ENCODE measurements at regions not wholly inside any gene's neighbourhood (a gene's known extent, or its start where the extent isn't known, plus 50 kb on each side); places are given as distances from the start of the nearest gene placed in this dataset.
"Not testable (repeated sequence)": the region's sequence is repeated elsewhere in the genome, so short reads cannot be mapped to it uniquely, and the experiment has no call there.

DNA sequence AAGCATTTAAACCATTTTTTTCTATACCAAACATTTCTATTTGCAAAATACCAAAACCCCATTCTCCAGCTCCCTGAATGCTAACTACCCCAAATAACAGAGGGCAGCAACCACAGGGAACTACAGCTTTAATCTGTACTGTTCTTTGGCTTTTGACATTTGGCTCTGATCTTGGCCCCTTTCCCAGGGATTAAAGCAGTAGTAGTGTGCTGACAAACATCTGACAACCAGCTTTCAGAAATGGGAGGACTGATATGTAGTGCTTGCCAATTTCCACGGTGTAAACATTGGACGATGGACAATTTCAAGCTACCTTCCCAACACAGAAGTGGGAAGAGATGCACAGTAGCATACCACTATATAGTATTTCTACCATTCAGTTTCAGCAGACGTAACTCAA is 88.4 kb upstream of the TEAD1 start:
- Histone ChIP-seq H3K4me3 (ENCODE audit: low read depth, low read length) (no peak overlapping the region), H3K27ac (ENCODE audit: insufficient read depth, low read length, poor library complexity, severe bottlenecking) (no peak overlapping the region), H3K9me3 (ENCODE audit: control insufficient read depth in 2 of 2, low read length in 2 of 2) (no peaks in the 10 kb centered on the region), H3K4me1 (ENCODE audit: control insufficient read depth, insufficient read depth, low read length, poor library complexity, severe bottlenecking) (peaks cover 3% of the 10 kb centered on the region), H3K27me3 (ENCODE audit: control insufficient read depth, insufficient read depth, low read length) (peaks cover 6% of the 10 kb centered on the region), H3K36me3 (ENCODE audit: control insufficient read depth, insufficient read depth, low read length) (no peaks in the 10 kb centered on the region)
- Mint-ChIP-seq H3K27ac (no peak overlapping the region), H3K36me3 (no peaks in the 10 kb centered on the region), H3K27me3 (peaks cover 7% of the 10 kb centered on the region), H3K4me1 (peaks cover 0 to 9% (median 1%) of the 10 kb centered on the region in 4 donors), H3K9me3 (no peaks in the 10 kb centered on the region), H3K4me3 (no peak overlapping the region)
- DNase-seq (no peak), ATAC-seq (ENCODE audit: low read depth in 2 of 2) (no peak)

DNA sequence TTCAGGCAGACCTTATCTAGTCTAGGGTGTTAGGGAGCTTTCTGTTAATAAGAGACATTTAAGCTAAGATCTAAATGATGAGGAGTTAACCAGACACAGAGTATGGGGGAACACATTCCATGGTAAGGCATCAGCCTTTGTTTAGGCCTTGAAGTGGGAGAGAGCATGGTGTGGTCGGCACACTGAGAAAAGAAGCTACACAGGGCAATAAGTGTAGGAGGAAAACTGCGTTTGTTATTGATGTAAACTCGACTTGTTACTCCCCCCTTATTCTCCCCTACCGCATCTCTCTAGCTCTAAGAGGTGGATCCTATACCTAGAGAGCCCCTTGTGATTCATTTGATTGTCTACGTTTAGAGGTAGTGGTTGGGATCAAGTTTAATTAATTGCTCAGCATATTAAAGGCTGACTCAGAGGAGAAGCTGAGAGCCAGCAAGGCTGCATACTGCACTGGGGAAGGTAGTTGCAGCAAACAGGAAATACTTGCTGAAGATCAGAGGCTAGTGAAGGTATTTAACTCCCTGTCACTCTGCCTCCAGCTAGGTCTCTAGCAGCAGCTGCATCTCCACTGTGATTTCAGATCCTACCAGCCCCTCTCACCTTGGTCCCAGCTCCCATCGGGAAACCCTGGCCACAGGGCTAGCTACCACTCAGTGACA is 86.8 kb upstream of the TEAD1 start:
- no peaks in the 10 kb centered on the region for H3K9me3 Mint-ChIP-seq
- Histone ChIP-seq H3K4me1 (ENCODE audit: control insufficient read depth, insufficient read depth, low read length, poor library complexity, severe bottlenecking) (peaks cover 3% of the 10 kb centered on the region), H3K27me3 (ENCODE audit: control insufficient read depth, insufficient read depth, low read length) (peaks cover 9% of the 10 kb centered on the region), H3K9me3 (ENCODE audit: control insufficient read depth in 2 of 2, low read length in 2 of 2) (no peaks in the 10 kb centered on the region), H3K27ac (ENCODE audit: insufficient read depth, low read length, poor library complexity, severe bottlenecking) (no peak overlapping the region), H3K36me3 (ENCODE audit: control insufficient read depth, insufficient read depth, low read length) (no peaks in the 10 kb centered on the region), H3K4me3 (ENCODE audit: low read depth, low read length) (no peak overlapping the region)
- peaks cover 2% of the 10 kb centered on the region for H3K27me3 Mint-ChIP-seq
- peaks cover 0 to 9% (median 1%) of the 10 kb centered on the region in 4 donors for H3K4me1 Mint-ChIP-seq
- H3K4me3 Mint-ChIP-seq: no peak overlapping the region
- peak overlapping the region in 1 of 3 donors; percentile 17 for H3K27ac Mint-ChIP-seq
- DNase-seq: peak in 1 of 3 donors; percentile 4
- peak; percentile 37 to 52 for ATAC-seq (ENCODE audit: low read depth in 2 of 2)
- no peaks in the 10 kb centered on the region for H3K36me3 Mint-ChIP-seq

DNA sequence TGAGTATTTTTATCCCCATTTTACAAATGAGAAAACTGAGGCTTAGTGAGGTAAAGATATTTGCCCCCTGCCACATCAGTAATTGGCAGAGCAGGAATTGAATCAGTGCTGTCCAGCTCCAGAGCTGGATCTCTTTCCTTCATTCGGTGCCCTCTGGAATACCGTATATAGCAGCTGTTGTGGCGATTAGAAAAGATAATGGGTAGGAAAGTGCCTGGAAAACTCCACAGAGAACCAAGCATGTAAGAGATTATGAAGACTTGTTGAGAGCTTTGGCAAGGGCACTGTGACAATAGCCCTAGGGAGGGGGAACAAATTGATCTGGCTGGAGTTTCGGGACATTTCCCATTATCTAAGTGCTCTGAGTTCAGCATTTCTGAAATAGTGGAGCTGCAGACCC is 82.5 kb upstream of the TEAD1 start:
- Mint-ChIP-seq H3K9me3 (peaks cover 0 to 6% (median 0%) of the 10 kb centered on the region in 7 donors), H3K4me3 (no peak overlapping the region), H3K27ac (no peak overlapping the region), H3K4me1 (peaks cover 0 to 9% (median 1%) of the 10 kb centered on the region in 4 donors), H3K36me3 (no peaks in the 10 kb centered on the region), H3K27me3 (peaks cover 4% of the 10 kb centered on the region)
- no peak for DNase-seq
- Histone ChIP-seq H3K27me3 (ENCODE audit: control insufficient read depth, insufficient read depth, low read length) (peaks cover 9% of the 10 kb centered on the region), H3K9me3 (ENCODE audit: control insufficient read depth in 2 of 2, low read length in 2 of 2) (no peaks in the 10 kb centered on the region), H3K27ac (ENCODE audit: insufficient read depth, low read length, poor library complexity, severe bottlenecking) (no peak overlapping the region), H3K4me1 (ENCODE audit: control insufficient read depth, insufficient read depth, low read length, poor library complexity, severe bottlenecking) (peaks cover 3% of the 10 kb centered on the region), H3K4me3 (ENCODE audit: low read depth, low read length) (no peak overlapping the region), H3K36me3 (ENCODE audit: control insufficient read depth, insufficient read depth, low read length) (no peaks in the 10 kb centered on the region)
- ATAC-seq (ENCODE audit: low read depth in 2 of 2): no peak

DNA sequence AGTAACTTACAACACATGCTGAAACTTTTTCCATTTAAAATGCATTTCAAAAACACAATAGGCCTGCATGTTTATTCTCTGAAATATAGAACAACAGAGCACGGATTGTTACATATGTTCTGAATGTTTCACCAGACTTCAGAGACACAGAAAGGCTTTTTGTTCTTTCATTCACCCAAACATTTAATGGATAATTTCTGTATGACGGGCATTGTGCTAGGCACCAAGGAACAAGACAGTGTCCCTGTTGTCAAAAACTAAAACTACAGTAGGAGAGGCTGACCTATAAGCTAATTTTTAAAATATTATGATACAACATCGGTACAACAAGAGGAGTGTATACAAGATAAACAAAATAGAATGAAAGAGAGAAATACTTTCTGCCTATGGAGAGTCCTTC is 81.9 kb upstream of the TEAD1 start:
- H3K4me3 ChIP-seq (ENCODE audit: low read depth, low read length): no peak overlapping the region
- no peak overlapping the region for H3K27ac ChIP-seq (ENCODE audit: insufficient read depth, low read length, poor library complexity, severe bottlenecking)
- ATAC-seq (ENCODE audit: low read depth in 2 of 2) (no peak), DNase-seq (no peak)
- peaks cover 0 to 9% (median 0%) of the 10 kb centered on the region in 7 donors for H3K9me3 Mint-ChIP-seq
- H3K36me3 Mint-ChIP-seq: no peaks in the 10 kb centered on the region
- no peaks in the 10 kb centered on the region for H3K9me3 ChIP-seq (ENCODE audit: control insufficient read depth in 2 of 2, low read length in 2 of 2)
- peaks cover 9% of the 10 kb centered on the region for H3K27me3 ChIP-seq (ENCODE audit: control insufficient read depth, insufficient read depth, low read length)
- peaks cover 3% of the 10 kb centered on the region for H3K4me1 ChIP-seq (ENCODE audit: control insufficient read depth, insufficient read depth, low read length, poor library complexity, severe bottlenecking)
- no peak overlapping the region for H3K4me3 Mint-ChIP-seq
- H3K36me3 ChIP-seq (ENCODE audit: control insufficient read depth, insufficient read depth, low read length): no peaks in the 10 kb centered on the region
- H3K27me3 Mint-ChIP-seq: peaks cover 4% of the 10 kb centered on the region
- H3K4me1 Mint-ChIP-seq: peaks cover 0 to 5% (median 0%) of the 10 kb centered on the region in 4 donors
- no peak overlapping the region for H3K27ac Mint-ChIP-seq

DNA sequence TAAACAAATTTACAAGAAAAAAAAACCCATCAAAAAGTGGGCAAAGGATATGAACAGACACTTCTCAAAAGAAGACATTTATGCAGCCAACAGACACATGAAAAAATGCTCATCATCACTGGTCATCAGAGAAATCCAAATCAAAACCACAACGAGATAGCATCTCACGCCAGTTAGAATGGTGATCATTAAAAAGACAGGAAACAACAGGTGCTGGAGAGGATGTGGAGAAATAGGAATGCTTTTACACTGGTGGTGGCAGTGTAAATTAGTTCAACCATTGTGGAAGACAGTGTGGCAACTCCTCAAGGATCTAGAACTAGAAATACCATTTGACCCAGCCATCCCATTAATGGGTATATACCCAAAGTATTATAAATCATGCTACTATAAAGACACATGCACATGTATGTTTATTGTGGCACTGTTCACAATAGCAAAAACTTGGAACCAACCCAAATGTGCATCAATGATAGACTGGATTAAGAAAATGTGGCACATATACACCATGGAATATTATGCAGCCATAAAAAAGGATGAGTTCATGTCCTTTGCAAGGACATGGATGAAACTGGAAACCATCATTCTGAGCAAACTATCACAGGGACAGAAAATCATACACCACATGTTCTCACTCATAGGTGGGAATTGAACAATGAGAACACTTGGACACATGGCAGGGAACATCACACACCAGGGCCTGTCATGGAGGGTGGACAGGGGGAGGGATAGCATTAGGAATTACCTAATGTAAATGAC is 79.0 kb upstream of the TEAD1 start:
- not testable (repeated sequence) for H3K27ac ChIP-seq (ENCODE audit: insufficient read depth, low read length, poor library complexity, severe bottlenecking); H3K4me3 Mint-ChIP-seq; H3K36me3 ChIP-seq (ENCODE audit: control insufficient read depth, insufficient read depth, low read length); H3K27ac Mint-ChIP-seq; H3K36me3 Mint-ChIP-seq; H3K27me3 ChIP-seq (ENCODE audit: control insufficient read depth, insufficient read depth, low read length); H3K9me3 ChIP-seq (ENCODE audit: control insufficient read depth in 2 of 2, low read length in 2 of 2); H3K9me3 Mint-ChIP-seq; H3K4me1 ChIP-seq (ENCODE audit: control insufficient read depth, insufficient read depth, low read length, poor library complexity, severe bottlenecking); ATAC-seq (ENCODE audit: low read depth in 2 of 2); H3K4me3 ChIP-seq (ENCODE audit: low read depth, low read length); DNase-seq
- Mint-ChIP-seq H3K4me1 (peaks cover 9 to 20% (median 11%) of the 10 kb centered on the region in 4 donors), H3K27me3 (peaks cover 14% of the 10 kb centered on the region)

DNA sequence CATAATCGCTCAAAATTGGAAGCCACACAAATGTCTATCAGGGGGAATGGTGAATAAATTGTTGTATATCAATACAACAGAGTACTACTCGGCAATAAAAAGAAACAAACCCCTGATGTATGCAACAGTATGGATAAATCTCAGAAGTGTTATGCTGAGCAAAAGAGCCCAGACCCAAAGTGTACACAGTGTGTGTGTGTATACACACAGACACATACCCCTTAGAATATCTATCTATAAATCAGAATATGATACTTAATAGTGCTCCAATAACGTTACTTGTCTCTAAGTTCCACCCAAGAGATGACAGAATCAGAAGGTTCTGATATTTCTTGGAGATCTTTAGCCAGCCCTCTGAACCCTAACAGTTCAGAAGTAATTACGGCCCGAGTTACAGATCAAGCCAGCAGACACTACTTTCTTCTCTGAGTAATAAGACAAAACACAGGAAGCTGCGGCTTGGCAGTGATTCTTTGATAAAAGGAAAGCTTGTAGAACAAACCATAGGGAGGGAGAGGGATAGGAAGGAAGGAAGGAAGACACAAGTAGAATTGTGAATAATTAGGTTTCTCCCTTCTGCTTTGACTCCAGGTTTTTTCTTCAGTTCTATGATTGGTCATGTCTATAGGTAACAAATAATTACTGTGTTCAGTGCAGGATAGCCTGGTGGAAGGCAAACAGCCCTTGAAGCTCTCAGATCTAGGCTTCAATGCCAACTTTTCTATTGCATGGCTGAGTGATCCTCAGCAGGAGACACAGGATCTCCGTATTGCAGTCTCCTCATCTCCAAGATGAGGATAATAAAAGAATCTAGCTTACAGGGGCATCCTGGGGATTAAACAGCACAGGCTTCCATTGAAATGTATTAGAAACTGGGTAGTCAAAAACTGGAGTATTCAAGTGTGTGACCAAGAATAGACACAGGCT is 75.6 kb upstream of the TEAD1 start:
- no peaks in the 10 kb centered on the region for H3K9me3 ChIP-seq (ENCODE audit: control insufficient read depth in 2 of 2, low read length in 2 of 2)
- Mint-ChIP-seq H3K9me3 (peaks cover 0 to 9% (median 0%) of the 10 kb centered on the region in 7 donors), H3K27ac (peak overlapping the region in 1 of 3 donors; percentile 3), H3K4me3 (peak overlapping the region in 1 of 4 donors; percentile 18), H3K4me1 (peaks cover 10 to 20% (median 13%) of the 10 kb centered on the region in 4 donors), H3K36me3 (no peaks in the 10 kb centered on the region), H3K27me3 (peaks cover 14% of the 10 kb centered on the region)
- no peak overlapping the region for H3K27ac ChIP-seq (ENCODE audit: insufficient read depth, low read length, poor library complexity, severe bottlenecking)
- ATAC-seq (ENCODE audit: low read depth in 2 of 2) (peak in 1 of 2 donors; percentile 37), DNase-seq (peak in 1 of 3 donors; percentile 29)
- H3K36me3 ChIP-seq (ENCODE audit: control insufficient read depth, insufficient read depth, low read length): no peaks in the 10 kb centered on the region
- H3K27me3 ChIP-seq (ENCODE audit: control insufficient read depth, insufficient read depth, low read length): peaks cover 2% of the 10 kb centered on the region
- no peak overlapping the region for H3K4me3 ChIP-seq (ENCODE audit: low read depth, low read length)
- no peaks in the 10 kb centered on the region for H3K4me1 ChIP-seq (ENCODE audit: control insufficient read depth, insufficient read depth, low read length, poor library complexity, severe bottlenecking)

DNA sequence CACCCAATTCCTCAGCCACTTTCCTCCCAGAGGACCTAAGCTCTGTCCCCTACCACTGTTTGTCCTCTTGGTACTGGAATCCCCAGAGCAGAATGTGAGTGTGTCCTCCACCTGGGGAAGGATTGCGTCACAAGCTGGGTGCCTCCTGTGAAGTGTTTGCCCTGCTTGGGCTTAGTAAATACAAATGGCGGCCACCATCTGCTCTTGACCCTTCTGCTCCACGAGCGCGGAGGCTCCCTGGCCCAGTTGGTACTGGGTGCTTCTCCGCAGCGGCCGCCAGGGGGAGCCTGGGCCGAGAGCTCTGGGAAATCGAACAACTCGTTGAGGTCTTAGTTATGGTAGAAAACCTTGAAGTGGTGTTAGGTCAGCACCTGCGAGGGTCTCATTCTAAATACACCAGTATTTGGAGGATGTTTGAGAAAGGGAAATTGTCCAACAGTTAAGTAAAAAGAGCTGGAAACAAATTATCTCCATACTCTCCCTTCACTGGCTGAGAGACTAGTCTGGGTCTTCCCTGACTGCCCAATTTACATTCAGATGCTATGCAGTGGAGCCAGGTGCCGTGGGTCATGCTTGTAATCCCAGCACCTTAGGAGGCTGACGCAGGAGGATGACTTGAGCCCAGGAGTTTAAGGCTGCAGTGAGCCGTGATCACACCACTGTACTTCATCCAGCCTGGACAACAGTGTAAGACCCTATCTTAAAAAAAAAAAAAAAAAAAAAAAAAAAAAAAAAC is 74.6 kb upstream of the TEAD1 start:
- H3K9me3 Mint-ChIP-seq: peaks cover 0 to 9% (median 0%) of the 10 kb centered on the region in 7 donors
- H3K4me1 ChIP-seq (ENCODE audit: control insufficient read depth, insufficient read depth, low read length, poor library complexity, severe bottlenecking): no peaks in the 10 kb centered on the region
- H3K4me1 Mint-ChIP-seq: peaks cover 10 to 20% (median 13%) of the 10 kb centered on the region in 4 donors
- DNase-seq (peak in 2 of 3 donors; percentile 19 to 32), ATAC-seq (ENCODE audit: low read depth in 2 of 2) (no peak)
- peaks cover 2% of the 10 kb centered on the region for H3K27me3 ChIP-seq (ENCODE audit: control insufficient read depth, insufficient read depth, low read length)
- H3K27ac ChIP-seq (ENCODE audit: insufficient read depth, low read length, poor library complexity, severe bottlenecking): no peak overlapping the region
- H3K27me3 Mint-ChIP-seq: peaks cover 18% of the 10 kb centered on the region
- no peaks in the 10 kb centered on the region for H3K36me3 ChIP-seq (ENCODE audit: control insufficient read depth, insufficient read depth, low read length)
- no peak overlapping the region for H3K4me3 Mint-ChIP-seq
- no peak overlapping the region for H3K4me3 ChIP-seq (ENCODE audit: low read depth, low read length)
- no peaks in the 10 kb centered on the region for H3K9me3 ChIP-seq (ENCODE audit: control insufficient read depth in 2 of 2, low read length in 2 of 2)
- H3K36me3 Mint-ChIP-seq: no peaks in the 10 kb centered on the region
- H3K27ac Mint-ChIP-seq: no peak overlapping the region
